Fibroblast of the aortic adventitia (primary cell): ENCODE measurements at regions not wholly inside any gene's neighbourhood (a gene's known extent, or its start where the extent isn't known, plus 50 kb on each side); places are given as distances from the start of the nearest gene placed in this dataset.
A peak's percentile ranks its signal among the peaks of the same experiment; 100 is the strongest.
"Not testable (repeated sequence)": the region's sequence is repeated elsewhere in the genome, so short reads cannot be mapped to it uniquely, and the experiment has no call there.

ENCODE experiments used
- DNase-seq: peaks from one replicate; pipeline ENCODE4 v3.0.0-alpha.2; 2010; ENCODE audit warnings: low read depth
- H3K4me3 ChIP-seq: 2 replicates; pipeline ENCODE4 v1.5.1; 2011; ENCODE audit warnings: low read depth, mild to moderate bottlenecking, control low read depth, low read length, moderate library complexity
- CTCF ChIP-seq: IDR thresholded peaks from 2 replicates; pipeline ENCODE4 v1.5.1; 2011; ENCODE audit warnings: mild to moderate bottlenecking, low read length, control low read depth, inconsistent platforms; ENCODE audit not compliant: insufficient read depth

DNA sequence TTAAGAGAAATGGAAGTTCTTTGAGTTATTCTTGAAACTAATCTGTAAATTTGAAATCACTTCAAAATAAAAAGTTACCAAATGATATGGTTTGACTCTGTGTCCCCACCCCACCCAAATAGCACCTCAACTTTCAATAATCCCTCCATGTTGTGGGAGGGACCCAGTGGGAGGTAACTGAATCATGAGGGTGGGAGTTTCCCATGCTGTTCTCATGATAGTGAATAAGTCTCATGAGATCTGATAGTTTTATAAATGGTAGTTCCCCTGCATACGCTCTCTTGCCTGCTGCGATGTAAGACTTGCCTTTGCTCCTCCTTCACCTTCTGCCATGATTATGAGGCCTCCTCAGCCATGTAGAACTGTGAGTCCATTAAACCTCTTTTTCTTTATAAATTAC, 690.7 kb upstream of the ZNF385D start:
- no peak for DNase-seq
- TF ChIP-seq CTCF: no peak
- H3K4me3 ChIP-seq: no peak overlapping the region

- TF ChIP-seq CTCF: no peak
- DNase-seq: no peak
- H3K4me3 ChIP-seq: no peak overlapping the region
Observed at GRCh38 chr3:22443571-22444233, 692.7 kb upstream of the ZNF385D start.

DNA sequence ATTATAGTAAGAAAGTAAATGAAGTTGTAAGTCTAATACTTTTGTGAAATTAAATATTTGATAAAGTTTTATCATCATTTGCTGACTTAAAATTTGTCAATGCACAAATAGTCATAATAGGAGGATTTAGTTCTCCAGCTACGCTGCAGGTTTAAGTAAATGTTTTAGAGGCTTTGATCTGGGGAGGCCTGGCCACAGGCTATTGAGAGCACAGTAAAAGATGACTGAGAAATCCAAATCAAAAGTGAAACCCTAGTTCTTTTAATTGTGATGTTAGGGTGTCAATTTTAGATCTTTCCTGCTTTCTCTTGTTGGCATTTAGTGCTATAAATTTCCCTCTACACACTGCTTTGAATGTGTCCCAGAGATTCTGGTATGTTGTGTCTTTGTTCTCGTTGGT, 694.3 kb upstream of the ZNF385D start:
- not testable (repeated sequence) for DNase-seq

GRCh38 chr3:22450786-22451400, 699.9 kb upstream of the ZNF385D start:
- no peak for TF ChIP-seq CTCF
- DNase-seq: peak; percentile 24
- no peak overlapping the region for H3K4me3 ChIP-seq

More for the DNA sequence above, 694.3 kb upstream of the ZNF385D start:
- H3K4me3 ChIP-seq: not testable (repeated sequence)

GRCh38 chr3:22451501-22451900, 700.5 kb upstream of the ZNF385D start:
- no peak for TF ChIP-seq CTCF
- H3K4me3 ChIP-seq: no peak overlapping the region
- no peak for DNase-seq

GRCh38 chr3:22453906-22454535, 703.0 kb upstream of the ZNF385D start:
- DNase-seq: no peak
- TF ChIP-seq CTCF: no peak
- no peak overlapping the region for H3K4me3 ChIP-seq

DNA sequence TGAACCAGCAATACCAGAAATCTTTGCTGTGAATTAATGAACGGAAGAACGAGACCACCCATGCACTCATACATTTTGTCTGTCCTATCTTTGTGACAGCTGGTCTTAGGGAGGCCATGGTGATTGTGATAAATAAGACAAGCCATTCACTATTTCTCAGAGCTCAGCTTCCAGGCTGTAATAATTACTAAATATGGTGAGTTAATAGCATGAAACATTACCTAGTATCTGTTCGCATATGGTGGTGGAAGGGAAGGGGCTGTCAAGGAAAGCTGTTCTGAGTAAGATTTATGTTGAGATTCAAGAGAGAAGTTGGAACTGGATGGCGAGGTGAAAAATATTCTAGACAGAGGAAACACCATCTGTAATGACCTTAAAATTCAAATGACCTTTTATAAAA, 719.0 kb upstream of the ZNF385D start:
- no peak for DNase-seq
- no peak for TF ChIP-seq CTCF
- no peak overlapping the region for H3K4me3 ChIP-seq
